Mammary epithelial cell (primary cell): ENCODE measurements at regions not wholly inside any gene's neighbourhood (a gene's known extent, or its start where the extent isn't known, plus 50 kb on each side); places are given as distances from the start of the nearest gene placed in this dataset.
"Not testable (repeated sequence)": the region's sequence is repeated elsewhere in the genome, so short reads cannot be mapped to it uniquely, and the experiment has no call there.

ENCODE experiments used
- CTCF ChIP-seq, 2 donors: IDR thresholded peaks in 1 of 2; conservative IDR thresholded peaks in 1 of 2; 2 replicates each; pipeline ENCODE4 v1.5.1; 2011 to 2012; ENCODE audit warnings: inconsistent platforms in 2 of 2, low read length in 2 of 2, mild to moderate bottlenecking in 2 of 2, control low read depth in 1 of 2, low read depth in 1 of 2; ENCODE audit not compliant: insufficient read depth in 1 of 2; ENCODE audit errors: extremely low read depth in 1 of 2
- EZH2 ChIP-seq: IDR thresholded peaks from 2 replicates; pipeline ENCODE4 v1.6.1; 2012; ENCODE audit warnings: low read length, inconsistent platforms, borderline replicate concordance

GRCh38 chr16:33922914-33923313 lies 463.5 kb downstream of the TP53TG3F start:
- not testable (repeated sequence) for TF ChIP-seq CTCF (conservative IDR thresholded peaks at IDR 0.05 in 1 of 2, IDR thresholded peaks at IDR 0.05 in 1 of 2; ENCODE audit: extremely low read depth in 1 of 2, insufficient read depth in 1 of 2, low read depth in 1 of 2, low read length in 2 of 2); EZH2
